ENCODE measurements at regions not wholly inside any gene's neighbourhood (a gene's known extent, or its start where the extent isn't known, plus 50 kb on each side); places are given as distances from the start of the nearest gene placed in this dataset.
"Not testable (repeated sequence)": the region's sequence is repeated elsewhere in the genome, so short reads cannot be mapped to it uniquely, and the experiment has no call there.

DNA sequence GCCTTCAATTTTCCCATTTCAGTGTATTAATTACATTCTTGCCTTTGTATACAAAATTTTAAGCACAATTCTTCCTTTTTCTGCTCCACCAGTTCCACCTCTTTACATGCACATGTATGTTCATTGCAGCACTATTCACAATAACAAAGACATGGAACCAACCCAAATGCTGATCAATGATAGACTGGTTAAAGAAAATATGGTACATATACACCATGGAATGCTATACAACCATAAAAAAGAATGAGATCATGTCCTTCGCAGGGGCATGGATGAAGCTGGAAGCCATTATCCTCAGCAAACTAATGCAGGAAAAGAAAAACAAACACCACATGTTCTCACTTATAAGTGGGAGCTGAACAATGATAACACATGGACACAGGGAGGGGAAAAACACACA is 400.1 kb upstream of the ESRRG start:
- TF ChIP-seq EZH2phosphoT487 (IDR thresholded peaks at IDR 0.05; ENCODE audit: borderline replicate concordance, low read depth, low read length): not testable (repeated sequence)
- TF ChIP-seq, protein P1, sequence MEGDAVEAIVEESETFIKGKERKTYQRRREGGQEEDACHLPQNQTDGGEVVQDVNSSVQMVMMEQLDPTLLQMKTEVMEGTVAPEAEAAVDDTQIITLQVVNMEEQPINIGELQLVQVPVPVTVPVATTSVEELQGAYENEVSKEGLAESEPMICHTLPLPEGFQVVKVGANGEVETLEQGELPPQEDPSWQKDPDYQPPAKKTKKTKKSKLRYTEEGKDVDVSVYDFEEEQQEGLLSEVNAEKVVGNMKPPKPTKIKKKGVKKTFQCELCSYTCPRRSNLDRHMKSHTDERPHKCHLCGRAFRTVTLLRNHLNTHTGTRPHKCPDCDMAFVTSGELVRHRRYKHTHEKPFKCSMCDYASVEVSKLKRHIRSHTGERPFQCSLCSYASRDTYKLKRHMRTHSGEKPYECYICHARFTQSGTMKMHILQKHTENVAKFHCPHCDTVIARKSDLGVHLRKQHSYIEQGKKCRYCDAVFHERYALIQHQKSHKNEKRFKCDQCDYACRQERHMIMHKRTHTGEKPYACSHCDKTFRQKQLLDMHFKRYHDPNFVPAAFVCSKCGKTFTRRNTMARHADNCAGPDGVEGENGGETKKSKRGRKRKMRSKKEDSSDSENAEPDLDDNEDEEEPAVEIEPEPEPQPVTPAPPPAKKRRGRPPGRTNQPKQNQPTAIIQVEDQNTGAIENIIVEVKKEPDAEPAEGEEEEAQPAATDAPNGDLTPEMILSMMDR (conservative IDR thresholded peaks at IDR 0.05; ENCODE audit: low read length): not testable (repeated sequence)

Data from OCI-LY7 (cell line).